ENCODE measurements at regions not wholly inside any gene's neighbourhood (a gene's known extent, or its start where the extent isn't known, plus 50 kb on each side); places are given as distances from the start of the nearest gene placed in this dataset.

DNA sequence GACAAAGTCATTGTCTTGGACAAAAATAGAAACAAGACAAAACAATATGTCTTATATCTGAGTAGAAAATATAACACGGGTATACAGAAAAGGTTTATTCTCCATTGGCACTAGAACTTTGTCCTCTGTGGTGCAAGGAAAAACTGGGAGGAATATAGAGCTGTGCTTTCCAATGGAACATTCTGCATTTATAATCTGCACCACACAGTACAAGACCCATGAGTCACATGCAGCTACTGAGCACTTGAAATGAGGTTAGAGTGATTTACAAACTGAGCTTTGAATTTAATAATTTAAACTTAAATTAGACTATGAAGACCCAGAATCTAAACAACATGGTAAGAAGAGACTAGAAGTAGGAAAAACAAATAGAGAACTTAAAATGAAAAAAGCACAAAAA, 86.1 kb downstream of the RAP2A start:
- Mint-ChIP-seq H3K4me3 (no peak overlapping the region), H3K27me3 (ENCODE audit: low read depth in 2 of 2) (peaks cover 0 to 8% of the 10 kb centered on the region in 2 donors), H3K27ac (no peak overlapping the region), H3K4me1 (no peaks in the 10 kb centered on the region), H3K36me3 (no peaks in the 10 kb centered on the region), H3K9me3 (peaks cover 2 to 5% of the 10 kb centered on the region in 2 donors)
- no peak for ATAC-seq
- no CpG with 5 or more reads among the region's 1 CpG for WGBS (ENCODE audit: insufficient coverage)
- no peaks in the 10 kb centered on the region for H3K27me3 ChIP-seq (ENCODE audit: control insufficient read depth, insufficient read depth, low read length)
- H3K27ac ChIP-seq (ENCODE audit: low read length), result no peak overlapping the region
- H3K4me3 ChIP-seq (ENCODE audit: low read length), result no peak overlapping the region
- TF ChIP-seq, protein P1, sequence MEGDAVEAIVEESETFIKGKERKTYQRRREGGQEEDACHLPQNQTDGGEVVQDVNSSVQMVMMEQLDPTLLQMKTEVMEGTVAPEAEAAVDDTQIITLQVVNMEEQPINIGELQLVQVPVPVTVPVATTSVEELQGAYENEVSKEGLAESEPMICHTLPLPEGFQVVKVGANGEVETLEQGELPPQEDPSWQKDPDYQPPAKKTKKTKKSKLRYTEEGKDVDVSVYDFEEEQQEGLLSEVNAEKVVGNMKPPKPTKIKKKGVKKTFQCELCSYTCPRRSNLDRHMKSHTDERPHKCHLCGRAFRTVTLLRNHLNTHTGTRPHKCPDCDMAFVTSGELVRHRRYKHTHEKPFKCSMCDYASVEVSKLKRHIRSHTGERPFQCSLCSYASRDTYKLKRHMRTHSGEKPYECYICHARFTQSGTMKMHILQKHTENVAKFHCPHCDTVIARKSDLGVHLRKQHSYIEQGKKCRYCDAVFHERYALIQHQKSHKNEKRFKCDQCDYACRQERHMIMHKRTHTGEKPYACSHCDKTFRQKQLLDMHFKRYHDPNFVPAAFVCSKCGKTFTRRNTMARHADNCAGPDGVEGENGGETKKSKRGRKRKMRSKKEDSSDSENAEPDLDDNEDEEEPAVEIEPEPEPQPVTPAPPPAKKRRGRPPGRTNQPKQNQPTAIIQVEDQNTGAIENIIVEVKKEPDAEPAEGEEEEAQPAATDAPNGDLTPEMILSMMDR (IDR thresholded peaks at IDR 0.05), result no peak
- H3K36me3 ChIP-seq (ENCODE audit: control insufficient read depth, insufficient read depth, low read length), result no peaks in the 10 kb centered on the region
- H3K4me1 ChIP-seq (ENCODE audit: control insufficient read depth, insufficient read depth, low read length), result no peaks in the 10 kb centered on the region
- H3K9me3 ChIP-seq (ENCODE audit: control insufficient read depth, insufficient read depth, low read length), result no peaks in the 10 kb centered on the region
- intact Hi-C loops (cut with micrococcal nuclease), result no loop called here
- no peak for DNase-seq

GRCh38 chr13:97520866-97521265, 86.9 kb downstream of the RAP2A start:
- peaks cover 0 to 8% of the 10 kb centered on the region in 2 donors for H3K27me3 Mint-ChIP-seq (ENCODE audit: low read depth in 2 of 2)
- no peaks in the 10 kb centered on the region for H3K27me3 ChIP-seq (ENCODE audit: control insufficient read depth, insufficient read depth, low read length)
- no peak overlapping the region for H3K4me3 ChIP-seq (ENCODE audit: low read length)
- H3K4me3 Mint-ChIP-seq, result no peak overlapping the region
- WGBS (ENCODE audit: insufficient coverage), result 70% methylated on average over 2 of the region's 2 CpGs
- no peak overlapping the region for H3K27ac Mint-ChIP-seq
- ATAC-seq (no peak), DNase-seq (no peak)
- TF ChIP-seq, protein P1 (IDR thresholded peaks at IDR 0.05), result no peak
- no peaks in the 10 kb centered on the region for H3K36me3 Mint-ChIP-seq
- intact Hi-C loops (cut with micrococcal nuclease), result no loop called here
- H3K9me3 ChIP-seq (ENCODE audit: control insufficient read depth, insufficient read depth, low read length), result no peaks in the 10 kb centered on the region
- H3K36me3 ChIP-seq (ENCODE audit: control insufficient read depth, insufficient read depth, low read length), result no peaks in the 10 kb centered on the region
- H3K27ac ChIP-seq (ENCODE audit: low read length), result no peak overlapping the region
- peaks cover 2 to 5% of the 10 kb centered on the region in 2 donors for H3K9me3 Mint-ChIP-seq
- no peaks in the 10 kb centered on the region for H3K4me1 ChIP-seq (ENCODE audit: control insufficient read depth, insufficient read depth, low read length)
- H3K4me1 Mint-ChIP-seq, result no peaks in the 10 kb centered on the region

DNA sequence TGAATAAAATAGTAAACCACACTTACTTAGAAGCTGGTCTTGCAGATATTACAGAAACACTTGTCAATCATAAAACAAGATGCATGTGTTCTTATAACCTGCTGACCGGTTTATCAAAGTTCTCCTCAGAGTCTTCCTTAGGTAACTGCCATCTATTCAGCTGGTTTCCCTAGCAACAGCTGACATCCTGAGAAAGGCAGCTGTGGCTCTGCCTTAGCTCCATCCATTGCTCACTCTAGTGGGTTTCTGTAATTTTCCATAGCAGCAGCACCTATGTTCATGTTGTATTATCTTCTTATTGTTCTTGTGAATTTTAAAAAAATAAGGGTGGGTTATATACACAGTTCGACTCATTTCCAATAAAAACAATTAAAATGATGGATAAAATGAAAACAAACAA, 87.8 kb downstream of the RAP2A start:
- H3K27ac ChIP-seq (ENCODE audit: low read length), result no peak overlapping the region
- Mint-ChIP-seq H3K9me3 (peaks cover 2 to 5% of the 10 kb centered on the region in 2 donors), H3K27ac (no peak overlapping the region), H3K27me3 (ENCODE audit: low read depth in 2 of 2) (peaks cover 0 to 8% of the 10 kb centered on the region in 2 donors), H3K36me3 (no peaks in the 10 kb centered on the region), H3K4me3 (no peak overlapping the region), H3K4me1 (no peaks in the 10 kb centered on the region)
- DNase-seq (no peak), ATAC-seq (no peak)
- no peaks in the 10 kb centered on the region for H3K9me3 ChIP-seq (ENCODE audit: control insufficient read depth, insufficient read depth, low read length)
- 97% methylated on average over 1 of the region's 2 CpGs for WGBS (ENCODE audit: insufficient coverage)
- no peak overlapping the region for H3K4me3 ChIP-seq (ENCODE audit: low read length)
- TF ChIP-seq, protein P1 (IDR thresholded peaks at IDR 0.05), result no peak
- intact Hi-C loops (cut with micrococcal nuclease), result no loop called here
- H3K4me1 ChIP-seq (ENCODE audit: control insufficient read depth, insufficient read depth, low read length), result no peaks in the 10 kb centered on the region
- no peaks in the 10 kb centered on the region for H3K36me3 ChIP-seq (ENCODE audit: control insufficient read depth, insufficient read depth, low read length)
- H3K27me3 ChIP-seq (ENCODE audit: control insufficient read depth, insufficient read depth, low read length), result no peaks in the 10 kb centered on the region

GRCh38 chr13:97522243-97522642, 88.3 kb downstream of the RAP2A start:
- no peaks in the 10 kb centered on the region for H3K4me1 Mint-ChIP-seq
- Histone ChIP-seq H3K36me3 (ENCODE audit: control insufficient read depth, insufficient read depth, low read length) (no peaks in the 10 kb centered on the region), H3K4me1 (ENCODE audit: control insufficient read depth, insufficient read depth, low read length) (no peaks in the 10 kb centered on the region), H3K27ac (ENCODE audit: low read length) (no peak overlapping the region), H3K4me3 (ENCODE audit: low read length) (no peak overlapping the region), H3K9me3 (ENCODE audit: control insufficient read depth, insufficient read depth, low read length) (no peaks in the 10 kb centered on the region), H3K27me3 (ENCODE audit: control insufficient read depth, insufficient read depth, low read length) (no peaks in the 10 kb centered on the region)
- 67% methylated on average over 2 of the region's 2 CpGs for WGBS (ENCODE audit: insufficient coverage)
- intact Hi-C loops (cut with micrococcal nuclease), result no loop called here
- H3K36me3 Mint-ChIP-seq, result no peaks in the 10 kb centered on the region
- H3K9me3 Mint-ChIP-seq, result peaks cover 2 to 5% of the 10 kb centered on the region in 2 donors
- TF ChIP-seq, protein P1 (IDR thresholded peaks at IDR 0.05), result no peak
- no peak for ATAC-seq
- no peak for DNase-seq
- no peak overlapping the region for H3K27ac Mint-ChIP-seq
- peaks cover 0 to 8% of the 10 kb centered on the region in 2 donors for H3K27me3 Mint-ChIP-seq (ENCODE audit: low read depth in 2 of 2)
- H3K4me3 Mint-ChIP-seq, result no peak overlapping the region

All from natural killer cell (primary cell).